ENCODE measurements at regions not wholly inside any gene's neighbourhood (a gene's known extent, or its start where the extent isn't known, plus 50 kb on each side); places are given as distances from the start of the nearest gene placed in this dataset.
"Not testable (repeated sequence)": the region's sequence is repeated elsewhere in the genome, so short reads cannot be mapped to it uniquely, and the experiment has no call there.

DNA sequence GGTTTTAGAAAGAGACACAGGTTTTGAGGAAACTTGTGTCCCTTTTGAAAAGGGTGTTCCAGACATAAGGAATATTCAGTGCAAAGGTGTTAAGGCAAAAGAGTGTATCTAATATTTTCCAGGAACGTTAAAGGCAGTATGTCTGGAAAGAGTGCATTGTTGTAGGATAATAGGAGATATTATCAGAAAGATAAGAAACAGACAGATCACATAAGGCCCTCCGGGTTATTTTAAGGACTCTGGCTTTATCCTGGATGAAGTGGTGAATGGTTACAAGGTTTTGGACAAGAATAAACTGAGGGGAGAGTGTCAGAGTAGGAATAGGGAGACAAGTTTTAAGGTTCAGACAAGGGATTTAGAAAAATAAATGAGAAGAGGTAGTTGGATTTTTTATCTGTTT lies 493.7 kb upstream of the GRM7 start:
- DNase-seq: no peak

DNA sequence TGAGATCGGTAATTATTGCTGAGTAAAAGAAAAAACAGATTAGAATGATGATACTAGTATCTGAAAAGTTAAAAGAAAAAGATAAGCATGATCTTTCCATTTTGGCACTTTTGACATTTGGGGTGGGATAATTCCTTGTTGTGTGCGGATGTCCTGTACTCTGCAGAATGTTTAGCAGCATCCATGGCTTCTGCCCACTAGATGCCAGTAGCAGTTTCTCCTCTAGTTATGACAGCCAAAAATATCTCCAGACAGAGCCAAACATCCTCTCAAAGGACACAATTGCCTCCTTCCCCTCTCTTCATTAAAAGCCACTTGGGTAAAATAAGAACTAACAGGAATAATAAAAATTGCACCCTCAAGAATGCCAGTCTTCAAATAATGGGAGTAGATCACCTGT lies 468.8 kb upstream of the GRM7 start:
- no peak for DNase-seq

- no peak for DNase-seq
These were observed 466.0 kb upstream of the GRM7 start for GRCh38 chr3:6394944-6395343.

DNA sequence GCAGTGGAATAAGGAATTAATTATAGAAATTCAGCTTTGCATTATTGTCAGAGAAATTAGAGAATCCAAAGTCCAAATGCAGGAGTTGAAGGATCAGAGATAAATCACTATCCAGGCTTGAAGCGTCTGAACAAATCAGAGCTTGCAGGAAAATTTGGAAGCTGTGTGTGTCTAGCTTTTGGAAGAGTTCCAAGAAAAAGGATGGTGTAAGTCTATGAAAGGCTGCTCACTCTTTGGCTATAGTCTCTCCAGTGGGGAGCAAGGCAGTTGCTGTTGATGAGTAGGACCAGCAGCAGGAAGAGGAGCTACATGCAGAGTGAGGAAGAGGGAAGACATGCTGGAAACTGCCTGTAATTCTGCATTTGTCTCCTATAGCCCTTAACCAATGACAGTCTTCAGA lies 464.3 kb upstream of the GRM7 start:
- DNase-seq: peak; percentile 72

- not testable (repeated sequence) for DNase-seq
These were observed 458.2 kb upstream of the GRM7 start for GRCh38 chr3:6402666-6403065.

- DNase-seq: not testable (repeated sequence)
These were observed 454.0 kb upstream of the GRM7 start for GRCh38 chr3:6406923-6407322.

GRCh38 chr3:6416049-6416661 lies 444.8 kb upstream of the GRM7 start:
- DNase-seq: no peak

DNA sequence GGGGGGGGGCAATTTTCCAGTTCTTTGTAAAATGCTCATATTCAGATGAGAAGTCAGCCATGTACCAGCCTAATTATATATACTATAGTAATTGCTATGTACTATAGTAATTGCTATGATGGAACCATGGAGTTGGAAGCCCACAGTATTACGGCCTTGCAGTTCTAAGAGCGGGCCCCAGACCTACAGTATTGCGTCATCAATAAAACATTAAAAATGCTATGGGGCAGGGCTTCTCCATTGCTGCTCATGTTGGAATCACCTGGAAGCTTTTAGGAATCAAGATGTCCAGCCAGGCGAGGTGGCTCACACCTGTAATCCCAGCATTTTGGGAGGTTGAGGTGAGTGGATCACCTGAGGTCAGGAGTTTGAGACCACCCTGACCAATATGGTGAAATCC lies 443.7 kb upstream of the GRM7 start:
- DNase-seq: peak; percentile 70

DNA sequence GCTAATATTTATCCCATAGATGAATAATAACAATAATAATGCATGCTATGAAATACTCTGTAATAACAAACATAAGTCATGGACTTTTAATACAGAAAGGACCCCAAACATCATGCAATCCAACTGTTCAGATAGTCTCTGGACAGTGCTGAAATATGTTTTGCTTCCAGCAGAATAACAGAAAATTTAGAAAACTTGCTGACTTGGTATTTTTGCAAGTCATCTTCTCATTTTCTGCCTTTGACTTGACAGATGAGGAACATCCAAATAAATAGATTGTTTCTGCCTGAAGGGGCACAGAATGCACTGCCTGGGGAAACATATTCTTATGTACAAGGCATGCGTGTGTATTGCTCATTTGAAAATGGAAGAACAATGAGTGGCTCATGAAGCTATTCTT lies 442.4 kb upstream of the GRM7 start:
- DNase-seq: no peak

- no peak for DNase-seq
These were observed 439.1 kb upstream of the GRM7 start for GRCh38 chr3:6421666-6422445.

DNA sequence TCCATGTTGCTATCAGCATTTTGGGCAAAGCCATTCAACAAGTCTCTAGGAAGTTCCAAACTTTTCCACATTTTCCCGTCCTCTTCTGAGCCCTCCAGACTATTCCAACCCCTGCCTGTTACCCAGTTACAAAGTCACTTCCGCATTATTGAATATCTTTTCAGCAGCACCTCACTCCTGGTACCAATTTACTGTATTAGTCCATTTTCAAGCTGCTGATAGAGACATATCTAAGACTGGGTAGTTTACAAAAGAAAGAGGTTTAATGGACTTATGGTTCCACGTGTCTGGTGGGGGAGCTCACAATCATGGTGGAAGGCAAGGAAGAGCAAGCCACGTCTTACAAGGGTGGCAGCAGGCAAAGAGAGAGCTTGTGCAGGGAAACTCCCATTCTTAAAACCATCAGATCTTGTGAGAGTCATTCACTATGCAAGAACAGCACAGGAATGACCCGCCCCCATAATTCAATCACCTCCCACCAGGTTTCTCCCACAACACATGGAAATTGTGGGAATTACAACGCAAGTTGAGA lies 435.6 kb upstream of the GRM7 start:
- no peak for DNase-seq

GRCh38 chr3:6428276-6428675 lies 432.6 kb upstream of the GRM7 start:
- not testable (repeated sequence) for DNase-seq

DNA sequence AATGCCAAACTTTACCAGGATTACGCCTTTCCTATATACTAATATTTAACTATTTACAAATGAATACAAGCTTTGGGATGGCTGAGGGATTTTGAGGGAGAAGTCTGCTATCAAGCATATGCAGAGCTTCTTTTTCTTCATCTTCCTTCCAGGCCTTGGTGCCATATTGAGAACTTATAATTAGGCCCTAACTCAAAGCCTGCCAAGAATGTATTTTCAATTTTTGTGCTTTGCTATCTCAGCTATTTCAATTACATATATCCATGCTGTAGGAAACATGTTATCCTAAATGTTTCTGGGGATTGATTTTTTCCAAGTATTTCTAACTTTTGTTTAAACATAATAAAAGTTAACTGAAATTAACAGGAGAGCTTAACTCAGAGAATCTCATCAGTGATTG lies 425.0 kb upstream of the GRM7 start:
- DNase-seq: no peak

DNA sequence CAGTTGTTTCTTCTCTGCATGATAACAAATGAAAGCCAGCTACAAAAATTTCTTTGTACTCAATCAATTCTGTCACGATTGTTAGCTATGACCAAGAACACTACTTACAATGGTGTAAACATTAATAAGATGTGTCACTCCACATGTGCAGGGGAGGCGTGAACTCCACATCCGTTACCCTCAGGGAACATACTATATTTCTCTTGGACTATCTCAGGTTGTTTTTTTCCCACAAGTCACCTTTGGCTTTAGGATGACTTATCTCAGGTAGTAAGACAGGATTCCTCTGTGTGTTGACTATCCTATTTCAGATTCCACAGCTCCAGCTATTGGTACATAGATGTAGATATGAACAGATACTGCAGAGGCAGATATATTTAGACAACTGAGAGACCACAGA lies 423.3 kb upstream of the GRM7 start:
- DNase-seq: no peak

DNA sequence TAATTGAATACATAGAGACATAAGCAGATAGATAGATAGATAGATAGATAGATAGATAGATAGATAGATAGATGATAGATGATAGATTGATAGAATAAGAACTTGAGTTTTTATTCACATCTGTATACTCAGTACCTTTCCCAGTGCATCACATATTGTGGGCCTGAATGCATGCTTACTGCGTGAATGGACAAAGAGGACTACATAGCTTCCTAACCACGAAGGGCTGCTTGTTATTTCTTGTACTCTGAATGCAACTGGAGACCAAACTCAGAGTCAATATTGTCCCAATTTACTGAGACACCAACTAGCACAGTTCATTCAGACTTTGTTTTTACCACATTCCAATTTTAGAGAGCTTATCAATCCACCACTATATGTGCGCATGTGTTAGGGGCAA lies 422.9 kb upstream of the GRM7 start:
- DNase-seq: no peak

DNA sequence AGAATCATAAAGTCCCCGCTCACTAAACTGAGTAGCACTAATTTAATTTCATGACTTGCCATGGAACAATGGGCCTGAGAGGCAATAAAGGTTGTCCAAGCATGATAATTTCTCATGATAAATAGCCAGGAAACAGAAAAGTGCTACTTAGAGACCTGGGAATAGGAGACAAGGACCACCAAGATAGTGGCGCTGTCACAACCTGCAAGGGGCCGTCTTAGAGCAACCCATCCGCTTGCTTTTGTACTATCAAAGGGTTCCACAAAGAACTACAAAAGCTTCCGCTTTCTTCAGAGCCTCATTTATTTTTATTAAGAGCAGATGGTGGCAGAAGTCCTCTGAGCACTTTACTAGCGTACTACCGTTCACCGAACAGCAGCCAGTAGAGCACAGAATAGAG lies 421.7 kb upstream of the GRM7 start:
- DNase-seq: no peak

GRCh38 chr3:6439824-6440223 lies 421.1 kb upstream of the GRM7 start:
- DNase-seq: no peak

DNA sequence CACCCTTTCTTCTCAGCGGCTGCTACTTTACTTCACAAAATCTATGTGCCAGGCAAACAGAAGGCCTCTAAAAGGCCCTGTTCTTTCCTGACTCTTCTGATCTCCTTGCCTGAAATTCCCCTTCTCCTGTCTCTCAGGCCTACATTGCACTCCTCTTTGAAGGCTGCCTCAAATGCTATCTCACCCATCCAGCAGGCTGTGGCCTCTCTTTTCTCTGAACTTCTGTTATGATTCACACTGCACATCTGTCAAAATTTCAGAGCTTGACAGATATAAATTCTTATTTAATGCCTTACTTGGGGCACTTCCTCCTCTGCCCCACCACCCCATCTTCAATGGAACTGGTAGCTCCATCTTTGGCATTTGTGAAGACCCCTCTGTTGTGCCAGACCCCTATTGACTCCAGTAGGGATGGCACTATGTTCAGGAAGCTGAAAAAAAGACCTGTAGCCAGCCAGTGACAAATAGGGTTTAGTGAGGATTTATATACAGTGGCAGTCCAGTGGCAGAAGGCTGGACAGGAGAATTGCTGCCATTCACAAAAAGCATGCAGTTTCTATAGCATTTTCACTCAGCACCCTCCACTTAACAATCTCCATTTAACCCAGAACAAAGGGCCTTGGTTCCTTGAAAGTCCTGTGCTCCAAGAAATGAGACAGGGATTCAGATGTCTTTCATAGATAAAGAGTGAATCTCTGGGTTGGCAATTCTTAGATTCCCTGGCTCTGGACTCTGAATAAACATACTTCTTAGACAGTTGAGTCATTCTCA lies 415.8 kb upstream of the GRM7 start:
- DNase-seq: peak; percentile 24

DNA sequence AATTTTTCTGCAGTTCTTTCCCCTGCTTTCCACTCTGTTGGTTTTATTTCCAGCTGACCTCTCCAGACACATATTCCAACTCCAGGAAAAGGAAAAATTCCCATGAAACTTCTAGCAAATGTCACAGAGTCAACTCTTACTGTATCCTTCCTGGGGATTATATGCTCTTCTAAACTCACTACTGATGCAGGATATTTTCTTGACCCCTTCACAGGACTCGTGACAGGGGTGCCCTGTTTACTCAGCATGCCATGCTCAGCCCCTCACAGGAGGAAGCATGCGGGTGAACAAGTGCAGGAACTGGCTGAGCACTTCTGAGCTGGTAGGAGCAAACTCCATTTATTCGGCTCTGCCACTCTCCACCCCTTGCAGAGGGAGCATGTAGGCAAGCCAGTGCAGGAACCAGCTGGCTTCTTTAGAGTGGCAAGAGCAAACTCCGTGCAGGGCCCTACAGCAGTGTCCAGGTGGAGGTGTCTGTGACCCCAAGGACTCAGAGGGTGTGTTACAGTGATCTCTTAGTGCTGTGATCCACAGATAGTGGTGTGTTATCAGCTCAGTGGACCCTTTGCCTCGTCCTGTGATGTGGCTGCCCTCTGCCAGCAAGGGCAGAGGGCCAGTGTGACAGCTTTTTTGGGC lies 413.6 kb upstream of the GRM7 start:
- no peak for DNase-seq

- DNase-seq: no peak
These were observed 412.9 kb upstream of the GRM7 start for GRCh38 chr3:6448011-6448410.

GRCh38 chr3:6449099-6449498 lies 411.8 kb upstream of the GRM7 start:
- DNase-seq: no peak

DNA sequence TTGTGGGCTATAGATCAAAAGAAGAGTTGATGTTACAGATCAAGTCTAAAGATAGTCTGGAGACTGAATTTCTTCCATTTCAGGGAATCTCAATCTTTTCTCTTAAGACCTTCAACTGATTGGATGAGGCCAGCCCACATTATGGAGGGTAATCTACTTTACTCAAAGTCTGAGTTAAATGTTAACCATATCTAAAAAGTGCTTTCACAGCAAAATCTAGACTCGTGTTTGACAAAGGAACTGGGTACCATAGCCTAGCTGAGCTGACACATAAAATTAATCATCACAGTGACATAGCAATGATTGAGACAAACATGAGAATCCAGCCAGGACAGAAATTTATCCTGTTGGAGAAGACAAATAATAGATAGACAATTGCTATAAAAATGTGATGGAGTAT lies 407.9 kb upstream of the GRM7 start:
- DNase-seq: no peak

- no peak for DNase-seq
These were observed 405.9 kb upstream of the GRM7 start for GRCh38 chr3:6455031-6455430.

All from NCI-H69 (cell line).